ENCODE measurements at regions not wholly inside any gene's neighbourhood (a gene's known extent, or its start where the extent isn't known, plus 50 kb on each side); places are given as distances from the start of the nearest gene placed in this dataset.

GRCh38 chr13:81025091-81025490, 684.2 kb upstream of the SPRY2 start:
- TF ChIP-seq POLR2AphosphoS5 (IDR thresholded peaks at IDR 0.05) (no peak), EP300 (IDR thresholded peaks at IDR 0.05) (no peak), POLR2A (IDR thresholded peaks at IDR 0.05) (no peak)
- TF ChIP-seq, protein P1, sequence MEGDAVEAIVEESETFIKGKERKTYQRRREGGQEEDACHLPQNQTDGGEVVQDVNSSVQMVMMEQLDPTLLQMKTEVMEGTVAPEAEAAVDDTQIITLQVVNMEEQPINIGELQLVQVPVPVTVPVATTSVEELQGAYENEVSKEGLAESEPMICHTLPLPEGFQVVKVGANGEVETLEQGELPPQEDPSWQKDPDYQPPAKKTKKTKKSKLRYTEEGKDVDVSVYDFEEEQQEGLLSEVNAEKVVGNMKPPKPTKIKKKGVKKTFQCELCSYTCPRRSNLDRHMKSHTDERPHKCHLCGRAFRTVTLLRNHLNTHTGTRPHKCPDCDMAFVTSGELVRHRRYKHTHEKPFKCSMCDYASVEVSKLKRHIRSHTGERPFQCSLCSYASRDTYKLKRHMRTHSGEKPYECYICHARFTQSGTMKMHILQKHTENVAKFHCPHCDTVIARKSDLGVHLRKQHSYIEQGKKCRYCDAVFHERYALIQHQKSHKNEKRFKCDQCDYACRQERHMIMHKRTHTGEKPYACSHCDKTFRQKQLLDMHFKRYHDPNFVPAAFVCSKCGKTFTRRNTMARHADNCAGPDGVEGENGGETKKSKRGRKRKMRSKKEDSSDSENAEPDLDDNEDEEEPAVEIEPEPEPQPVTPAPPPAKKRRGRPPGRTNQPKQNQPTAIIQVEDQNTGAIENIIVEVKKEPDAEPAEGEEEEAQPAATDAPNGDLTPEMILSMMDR (IDR thresholded peaks at IDR 0.05): no peak
- Histone ChIP-seq H3K9me3 (peaks cover 0 to 5% (median 0%) of the 10 kb centered on the region in 4 donors), H3K27ac (no peak overlapping the region), H3K4me1 (no peaks in the 10 kb centered on the region), H3K4me3 (no peak overlapping the region), H3K27me3 (no peaks in the 10 kb centered on the region), H3K36me3 (no peaks in the 10 kb centered on the region)
- WGBS, 2 donors: 83 to 87% methylated on average over 3 of the region's 3 CpGs
- no peak for DNase-seq
- intact Hi-C loops (cut with DNase I): loop anchor here (10.0 kb wide), 1 partner anchor 660 kb away; no protein-coding TSS in a partner anchor

GRCh38 chr13:81021284-81021840, 680.4 kb upstream of the SPRY2 start:
- peaks cover 0 to 5% (median 0%) of the 10 kb centered on the region in 4 donors for H3K9me3 ChIP-seq

DNA sequence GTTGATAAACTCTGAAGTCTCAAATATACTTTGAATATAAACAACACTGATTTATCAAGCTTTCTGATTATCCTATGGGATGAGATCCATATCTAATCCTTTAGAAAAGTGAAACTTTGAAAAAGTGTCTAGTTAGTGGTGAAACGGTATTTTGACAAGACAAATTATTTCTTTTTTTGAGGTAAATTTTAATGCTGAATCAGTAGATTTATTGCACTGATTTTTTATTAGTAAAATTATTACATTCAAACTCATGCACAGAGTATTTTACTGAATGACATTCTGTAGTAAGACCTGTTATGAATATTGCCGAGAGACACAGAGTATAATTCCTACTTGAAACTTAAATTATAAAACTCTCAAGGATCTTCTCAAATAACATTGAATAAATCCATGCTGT, 679.1 kb upstream of the SPRY2 start:
- H3K27ac ChIP-seq: no peak overlapping the region
- DNase-seq: no peak
- no peak for TF ChIP-seq POLR2A (IDR thresholded peaks at IDR 0.05)
- TF ChIP-seq, protein P1 (IDR thresholded peaks at IDR 0.05): no peak
- TF ChIP-seq EP300 (IDR thresholded peaks at IDR 0.05): no peak
- TF ChIP-seq POLR2AphosphoS5 (IDR thresholded peaks at IDR 0.05): no peak
- no peaks in the 10 kb centered on the region for H3K27me3 ChIP-seq
- H3K4me3 ChIP-seq: no peak overlapping the region
- H3K36me3 ChIP-seq: no peaks in the 10 kb centered on the region
- 86 to 89% methylated on average over 2 of the region's 2 CpGs for WGBS, 2 donors
- no peaks in the 10 kb centered on the region for H3K4me1 ChIP-seq
- intact Hi-C loops (cut with DNase I): loop anchor here (10.0 kb wide), 1 partner anchor 655 kb away; no protein-coding TSS in a partner anchor
- peaks cover 0 to 5% (median 0%) of the 10 kb centered on the region in 4 donors for H3K9me3 ChIP-seq

More at GRCh38 chr13:81021284-81021840, 680.4 kb upstream of the SPRY2 start:
- TF ChIP-seq, protein P1 (IDR thresholded peaks at IDR 0.05): no peak
- no peak for TF ChIP-seq POLR2AphosphoS5 (IDR thresholded peaks at IDR 0.05)
- no peak for TF ChIP-seq EP300 (IDR thresholded peaks at IDR 0.05)
- no peak for TF ChIP-seq POLR2A (IDR thresholded peaks at IDR 0.05)
- Histone ChIP-seq H3K4me3 (no peak overlapping the region), H3K36me3 (no peaks in the 10 kb centered on the region), H3K27me3 (no peaks in the 10 kb centered on the region), H3K27ac (no peak overlapping the region), H3K4me1 (no peaks in the 10 kb centered on the region)
- 60 to 83% methylated on average over 5 of the region's 5 CpGs for WGBS, 2 donors
- intact Hi-C loops (cut with DNase I): loop anchor here (10.0 kb wide), 1 partner anchor 657 kb away; no protein-coding TSS in a partner anchor
- DNase-seq: no peak

GRCh38 chr13:81018936-81019335, 678.0 kb upstream of the SPRY2 start:
- H3K27ac ChIP-seq: no peak overlapping the region
- no peaks in the 10 kb centered on the region for H3K4me1 ChIP-seq
- H3K9me3 ChIP-seq: peaks cover 0 to 5% (median 0%) of the 10 kb centered on the region in 4 donors
- no peaks in the 10 kb centered on the region for H3K36me3 ChIP-seq
- H3K4me3 ChIP-seq: no peak overlapping the region
- no peak for DNase-seq
- intact Hi-C loops (cut with DNase I): loop anchor here (10.0 kb wide), 1 partner anchor 674 kb away; the partner anchor contains the start of gene SPRY2
- H3K27me3 ChIP-seq: no peaks in the 10 kb centered on the region
- 64 to 75% methylated on average over 3 of the region's 3 CpGs for WGBS, 2 donors
- TF ChIP-seq, protein P1 (IDR thresholded peaks at IDR 0.05): no peak
- TF ChIP-seq EP300 (IDR thresholded peaks at IDR 0.05) (no peak), POLR2A (IDR thresholded peaks at IDR 0.05) (no peak), POLR2AphosphoS5 (IDR thresholded peaks at IDR 0.05) (no peak)

All from sigmoid colon (tissue), 6 donors.